AG09319 (cell line): ENCODE measurements at regions not wholly inside any gene's neighbourhood (a gene's known extent, or its start where the extent isn't known, plus 50 kb on each side); places are given as distances from the start of the nearest gene placed in this dataset.

ENCODE experiments used
- DNase-seq: peaks from one replicate; pipeline ENCODE4 v3.0.0-alpha.2; 2010; ENCODE audit warnings: low read depth; ENCODE audit errors: extremely low read depth
- TF ChIP-seq, protein P1 (sequence below): IDR thresholded peaks from 2 replicates; pipeline ENCODE4 v1.5.1; 2011; ENCODE audit warnings: low read depth, mild to moderate bottlenecking, inconsistent platforms, low read length, moderate library complexity

DNA sequence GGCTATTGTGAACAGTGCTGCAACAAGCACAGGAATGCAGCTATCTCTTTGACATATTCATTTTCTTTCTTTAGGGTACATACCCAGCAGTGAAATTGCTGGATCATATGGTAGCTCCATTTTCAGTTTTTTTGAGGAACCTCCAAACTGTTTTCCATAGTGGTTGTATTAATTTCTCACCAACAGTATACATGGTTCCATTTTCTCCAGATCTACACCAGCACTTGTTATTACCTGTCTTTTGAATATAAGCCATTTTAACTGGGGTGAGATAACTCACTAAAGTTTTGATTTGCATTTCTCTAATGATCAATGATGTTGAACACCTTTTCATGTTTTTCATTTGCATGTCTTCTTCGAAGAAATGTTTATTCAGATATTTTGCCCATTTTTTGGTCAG is 241.1 kb upstream of the AGTR2 start:
- DNase-seq: no peak
- TF ChIP-seq, protein P1, sequence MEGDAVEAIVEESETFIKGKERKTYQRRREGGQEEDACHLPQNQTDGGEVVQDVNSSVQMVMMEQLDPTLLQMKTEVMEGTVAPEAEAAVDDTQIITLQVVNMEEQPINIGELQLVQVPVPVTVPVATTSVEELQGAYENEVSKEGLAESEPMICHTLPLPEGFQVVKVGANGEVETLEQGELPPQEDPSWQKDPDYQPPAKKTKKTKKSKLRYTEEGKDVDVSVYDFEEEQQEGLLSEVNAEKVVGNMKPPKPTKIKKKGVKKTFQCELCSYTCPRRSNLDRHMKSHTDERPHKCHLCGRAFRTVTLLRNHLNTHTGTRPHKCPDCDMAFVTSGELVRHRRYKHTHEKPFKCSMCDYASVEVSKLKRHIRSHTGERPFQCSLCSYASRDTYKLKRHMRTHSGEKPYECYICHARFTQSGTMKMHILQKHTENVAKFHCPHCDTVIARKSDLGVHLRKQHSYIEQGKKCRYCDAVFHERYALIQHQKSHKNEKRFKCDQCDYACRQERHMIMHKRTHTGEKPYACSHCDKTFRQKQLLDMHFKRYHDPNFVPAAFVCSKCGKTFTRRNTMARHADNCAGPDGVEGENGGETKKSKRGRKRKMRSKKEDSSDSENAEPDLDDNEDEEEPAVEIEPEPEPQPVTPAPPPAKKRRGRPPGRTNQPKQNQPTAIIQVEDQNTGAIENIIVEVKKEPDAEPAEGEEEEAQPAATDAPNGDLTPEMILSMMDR: no peak

DNA sequence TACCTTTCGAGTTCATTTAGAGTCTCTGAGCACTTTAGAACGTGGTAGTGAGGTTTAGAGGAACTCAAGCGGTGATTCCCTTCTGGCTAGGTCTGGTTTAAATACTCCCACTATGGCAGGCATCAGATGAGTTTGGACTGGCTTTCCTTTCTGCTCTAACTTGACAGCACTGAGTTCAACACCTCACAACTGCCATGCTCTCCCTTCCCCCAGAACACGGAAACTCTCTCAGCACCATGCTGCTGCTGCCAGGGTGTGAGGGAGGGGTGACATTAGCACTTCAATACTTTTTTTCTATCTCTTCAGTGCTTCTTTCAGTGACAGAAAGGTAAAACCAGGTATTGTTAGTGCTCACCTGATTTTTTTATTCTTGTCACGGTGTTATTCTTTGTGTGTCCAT is 234.5 kb upstream of the AGTR2 start:
- TF ChIP-seq, protein P1: no peak
- no peak for DNase-seq

DNA sequence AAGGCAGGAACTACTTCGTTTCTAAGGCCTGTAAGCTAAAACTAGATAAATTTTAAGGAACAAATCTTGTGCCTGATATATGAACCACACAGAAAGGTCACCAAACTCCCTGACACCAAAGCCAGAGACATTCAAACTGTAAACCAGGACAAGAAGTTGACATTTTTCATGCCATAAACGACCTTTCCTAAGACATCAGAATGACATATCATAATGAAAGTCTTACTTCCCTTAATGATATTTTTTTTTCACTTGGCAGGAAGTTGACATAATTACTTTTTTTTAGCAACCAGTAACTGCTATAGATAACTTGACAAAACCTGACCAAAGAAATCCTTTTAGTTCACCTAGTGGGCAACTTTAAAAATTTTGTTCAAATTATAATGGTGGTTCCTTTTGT is 231.5 kb upstream of the AGTR2 start:
- DNase-seq: no peak
- TF ChIP-seq, protein P1: no peak

DNA sequence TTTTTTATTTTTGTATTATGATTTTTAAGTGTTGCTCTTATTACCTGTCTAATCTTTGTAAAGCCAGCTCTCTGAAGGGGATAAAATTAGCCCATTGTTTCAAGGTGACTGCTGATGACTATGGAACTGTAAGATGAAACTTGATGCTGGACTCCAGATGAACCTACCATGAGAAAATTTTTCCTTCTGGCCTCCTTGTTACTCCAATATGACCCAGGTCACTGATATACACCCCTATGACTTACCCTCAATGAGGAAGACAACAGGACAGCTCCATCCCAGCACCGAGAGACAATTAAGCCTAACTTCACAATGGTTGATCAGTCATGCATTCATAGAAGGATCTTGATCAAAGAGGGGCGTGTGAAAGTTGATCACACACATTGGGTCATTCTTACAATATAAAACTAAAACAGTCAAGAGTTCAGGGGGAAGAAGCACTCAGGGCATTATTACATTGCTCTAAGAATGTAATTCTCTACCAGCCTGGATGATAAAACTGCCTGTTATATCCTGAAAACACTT is 230.8 kb upstream of the AGTR2 start:
- TF ChIP-seq, protein P1: no peak
- DNase-seq: no peak

DNA sequence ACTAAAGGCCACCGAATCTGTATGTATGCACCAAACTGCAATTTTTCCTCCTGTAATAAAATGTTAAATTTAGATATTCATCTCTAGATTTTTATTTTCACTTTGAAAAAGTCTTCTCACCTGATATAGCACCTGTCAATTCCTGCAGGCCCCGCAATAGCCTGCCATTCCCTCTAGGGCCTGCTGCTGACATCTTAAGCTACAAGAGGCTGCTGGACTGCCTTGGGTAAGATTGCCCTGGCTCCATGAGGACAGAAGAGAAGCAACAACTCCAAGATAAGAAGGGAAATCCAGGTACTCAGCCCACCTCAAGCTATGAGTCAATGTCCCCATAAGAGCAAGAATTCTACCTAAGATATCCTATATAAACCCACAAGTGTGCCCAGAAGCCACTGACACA is 230.2 kb upstream of the AGTR2 start:
- DNase-seq: no peak
- TF ChIP-seq, protein P1: no peak

DNA sequence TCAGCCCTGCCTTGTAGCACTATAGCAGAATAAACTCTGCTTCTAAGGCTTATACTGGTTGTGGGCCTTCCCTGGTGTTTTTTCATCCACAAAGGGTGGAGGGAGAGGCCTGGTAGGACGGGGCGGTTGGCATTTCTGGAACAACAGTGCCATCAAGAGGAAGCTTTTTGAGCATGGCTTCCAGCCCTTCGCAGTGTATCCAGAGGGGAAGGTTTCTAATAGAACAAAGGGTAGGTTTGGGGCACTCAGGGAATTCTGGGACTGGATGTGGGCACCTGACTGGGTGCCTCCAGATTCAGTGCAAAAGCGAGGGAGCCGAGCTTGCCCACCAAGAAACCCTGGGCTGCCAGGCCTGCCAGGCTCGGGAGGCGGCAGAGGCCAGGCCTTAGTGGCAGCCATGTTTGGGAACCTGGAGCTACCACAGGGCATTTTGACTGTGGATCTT is 229.6 kb upstream of the AGTR2 start:
- TF ChIP-seq, protein P1: peak; percentile 21
- DNase-seq: peak; percentile 32

DNA sequence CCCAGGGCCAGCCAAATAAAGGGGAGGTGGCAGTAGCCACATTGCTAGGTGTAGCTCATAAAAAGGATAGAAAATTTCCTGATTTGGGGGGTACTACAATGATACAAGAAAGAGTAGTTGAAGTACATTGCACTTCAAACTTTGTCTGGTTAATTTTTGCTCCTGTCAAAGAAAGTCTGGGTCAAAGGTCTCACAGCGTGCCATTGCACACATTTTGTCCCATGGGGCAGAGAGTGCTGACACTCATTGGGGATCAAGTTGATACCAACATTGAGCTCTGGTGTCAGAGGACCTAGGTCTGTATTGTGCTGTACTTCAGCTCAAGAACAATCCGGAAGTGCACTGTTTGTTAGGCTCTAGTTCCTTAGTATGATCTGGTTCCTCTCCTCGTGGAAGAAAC is 229.2 kb upstream of the AGTR2 start:
- no peak for DNase-seq
- TF ChIP-seq, protein P1: no peak
